Lower lobe of right lung (tissue), 2 donors: ENCODE measurements at regions not wholly inside any gene's neighbourhood (a gene's known extent, or its start where the extent isn't known, plus 50 kb on each side); places are given as distances from the start of the nearest gene placed in this dataset.
A peak's percentile ranks its signal among the peaks of the same experiment; 100 is the strongest.

Experiments used
- ATAC-seq, 2 donors: fragments of 200-7000 bp; cut with Tn5 transposase; one replicate each; pipeline ENCODE4 v1.9.1; 2020 to 2022; ENCODE audit warnings: mild to moderate bottlenecking in 2 of 2, moderate library complexity in 2 of 2
- DNase-seq: peaks from one replicate; pipeline ENCODE4 v3.0.0-alpha.2; 2020
- H3K27ac ChIP-seq: fragments of 200-600 bp; one replicate; pipeline ENCODE4 v1.8.0; 2022
- H3K27me3 ChIP-seq: fragments of 200-600 bp; one replicate; pipeline ENCODE4 v1.8.0; 2022; ENCODE audit warnings: low read depth
- H3K36me3 ChIP-seq: fragments of 200-600 bp; one replicate; pipeline ENCODE4 v1.8.0; 2022; ENCODE audit warnings: mild to moderate bottlenecking
- H3K4me1 ChIP-seq: fragments of 200-600 bp; one replicate; pipeline ENCODE4 v1.8.0; 2022
- H3K4me3 ChIP-seq: fragments of 200-600 bp; one replicate; pipeline ENCODE4 v1.8.0; 2022; ENCODE audit warnings: mild to moderate bottlenecking
- H3K9me3 ChIP-seq: fragments of 200-600 bp; one replicate; pipeline ENCODE4 v1.8.0; 2022
- intact Hi-C: fragments of 100-400 bp; cut with DNase I; formaldehyde crosslinking; loops from one replicate; pipeline ENCODE4 v1.11.0; 2022
- TF ChIP-seq, protein P1 (sequence below): fragments of 200-600 bp; IDR thresholded peaks from one replicate; pipeline ENCODE4 v1.8.0; 2022; ENCODE audit warnings: antibody characterized with exemption, mild to moderate bottlenecking
- donor health status: DM: no; HTN: yes; CAD: no; lungs with severe emphysema.

DNA sequence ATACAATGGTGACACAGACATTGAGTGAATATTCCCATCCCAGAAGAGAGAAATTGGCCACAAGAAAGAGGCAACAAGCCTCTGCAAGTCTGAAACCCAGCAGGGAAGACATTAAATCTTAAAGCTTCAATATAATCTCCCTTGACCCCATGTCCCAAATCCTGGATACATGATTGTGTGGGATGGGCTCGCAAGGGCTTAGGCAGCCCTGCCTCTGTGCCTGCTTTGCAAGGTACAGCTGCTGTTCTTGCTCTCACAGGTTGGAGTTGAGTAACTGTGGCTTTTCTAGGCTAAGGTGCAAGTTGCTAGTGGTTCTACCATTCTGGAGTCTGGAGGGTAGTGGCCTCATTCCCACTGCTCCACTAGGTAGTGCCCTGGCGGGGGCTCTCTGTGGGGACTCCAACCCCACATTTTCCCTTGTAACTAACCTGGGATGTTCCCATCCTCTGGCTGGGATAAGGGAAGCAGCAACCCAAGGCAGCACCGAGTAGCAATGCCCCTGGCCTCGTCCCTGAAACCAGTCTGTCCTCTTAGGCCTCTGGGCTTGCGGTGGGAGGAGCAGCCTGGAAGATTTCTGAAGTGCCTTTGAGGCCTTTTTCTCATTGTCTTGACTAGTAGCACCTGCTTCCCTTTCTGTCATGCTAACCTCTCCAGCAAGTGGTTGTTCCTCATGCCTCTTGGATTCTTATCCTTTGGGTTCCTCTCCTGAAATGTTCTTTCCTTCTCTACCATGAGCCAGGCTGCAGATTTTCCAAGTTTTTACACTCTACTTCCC lies 90.0 kb downstream of the FAM174B start:
- TF ChIP-seq, protein P1, sequence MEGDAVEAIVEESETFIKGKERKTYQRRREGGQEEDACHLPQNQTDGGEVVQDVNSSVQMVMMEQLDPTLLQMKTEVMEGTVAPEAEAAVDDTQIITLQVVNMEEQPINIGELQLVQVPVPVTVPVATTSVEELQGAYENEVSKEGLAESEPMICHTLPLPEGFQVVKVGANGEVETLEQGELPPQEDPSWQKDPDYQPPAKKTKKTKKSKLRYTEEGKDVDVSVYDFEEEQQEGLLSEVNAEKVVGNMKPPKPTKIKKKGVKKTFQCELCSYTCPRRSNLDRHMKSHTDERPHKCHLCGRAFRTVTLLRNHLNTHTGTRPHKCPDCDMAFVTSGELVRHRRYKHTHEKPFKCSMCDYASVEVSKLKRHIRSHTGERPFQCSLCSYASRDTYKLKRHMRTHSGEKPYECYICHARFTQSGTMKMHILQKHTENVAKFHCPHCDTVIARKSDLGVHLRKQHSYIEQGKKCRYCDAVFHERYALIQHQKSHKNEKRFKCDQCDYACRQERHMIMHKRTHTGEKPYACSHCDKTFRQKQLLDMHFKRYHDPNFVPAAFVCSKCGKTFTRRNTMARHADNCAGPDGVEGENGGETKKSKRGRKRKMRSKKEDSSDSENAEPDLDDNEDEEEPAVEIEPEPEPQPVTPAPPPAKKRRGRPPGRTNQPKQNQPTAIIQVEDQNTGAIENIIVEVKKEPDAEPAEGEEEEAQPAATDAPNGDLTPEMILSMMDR, result no peak
- ATAC-seq (no peak), DNase-seq (no peak)
- no peaks in the 10 kb centered on the region for H3K4me1 ChIP-seq
- H3K9me3 ChIP-seq, result no peaks in the 10 kb centered on the region
- no peak overlapping the region for H3K4me3 ChIP-seq
- no peaks in the 10 kb centered on the region for H3K36me3 ChIP-seq
- intact Hi-C loops, result no loop called here
- H3K27ac ChIP-seq, result no peak overlapping the region
- no peaks in the 10 kb centered on the region for H3K27me3 ChIP-seq

DNA sequence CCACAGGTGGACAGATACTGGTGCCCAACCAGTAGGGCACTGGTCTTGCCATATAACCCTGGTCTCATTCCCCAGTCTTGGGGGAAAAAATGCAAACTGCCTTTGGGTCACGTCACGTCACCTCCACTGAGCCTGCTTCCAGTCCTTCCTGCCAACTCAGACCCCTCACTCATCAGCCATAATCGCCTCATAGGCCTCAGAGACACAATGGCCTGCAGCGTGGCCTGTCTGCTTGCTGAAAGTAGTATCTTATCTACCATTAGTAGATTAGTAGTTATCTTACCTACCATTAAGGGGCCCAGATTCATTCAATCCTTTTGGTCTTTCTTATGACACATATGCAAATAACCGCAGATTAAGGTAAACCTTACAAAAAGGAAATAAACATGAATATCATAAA lies 93.8 kb downstream of the FAM174B start:
- TF ChIP-seq, protein P1, result no peak
- H3K27me3 ChIP-seq, result no peaks in the 10 kb centered on the region
- H3K36me3 ChIP-seq, result no peaks in the 10 kb centered on the region
- H3K27ac ChIP-seq, result no peak overlapping the region
- H3K9me3 ChIP-seq, result no peaks in the 10 kb centered on the region
- intact Hi-C loops, result no loop called here
- DNase-seq, result no peak
- ATAC-seq, result no peak
- H3K4me3 ChIP-seq, result no peak overlapping the region
- no peaks in the 10 kb centered on the region for H3K4me1 ChIP-seq

DNA sequence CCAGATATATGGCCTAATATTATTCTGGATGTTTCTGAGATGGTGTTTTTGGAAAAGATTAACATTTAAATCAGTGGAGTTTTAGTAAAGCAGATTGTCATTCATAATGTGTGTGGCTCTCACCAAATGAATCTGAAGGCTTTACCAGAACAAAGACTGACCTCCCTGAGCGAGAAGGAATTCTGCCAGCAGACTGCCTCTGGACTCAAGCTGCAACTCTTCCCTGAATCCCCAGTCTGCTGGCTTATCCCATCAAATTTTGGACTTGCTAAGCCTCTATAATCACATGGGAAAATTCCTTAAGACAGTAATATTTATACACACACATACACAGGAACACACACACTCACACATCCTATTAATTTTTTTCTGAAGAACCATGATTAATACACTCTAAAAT lies 102.3 kb downstream of the FAM174B start:
- TF ChIP-seq, protein P1, result no peak
- Histone ChIP-seq H3K27me3 (no peaks in the 10 kb centered on the region), H3K27ac (no peak overlapping the region), H3K36me3 (no peaks in the 10 kb centered on the region), H3K4me1 (no peaks in the 10 kb centered on the region), H3K4me3 (no peak overlapping the region), H3K9me3 (no peaks in the 10 kb centered on the region)
- ATAC-seq (no peak), DNase-seq (no peak)
- intact Hi-C loops, result no loop called here

DNA sequence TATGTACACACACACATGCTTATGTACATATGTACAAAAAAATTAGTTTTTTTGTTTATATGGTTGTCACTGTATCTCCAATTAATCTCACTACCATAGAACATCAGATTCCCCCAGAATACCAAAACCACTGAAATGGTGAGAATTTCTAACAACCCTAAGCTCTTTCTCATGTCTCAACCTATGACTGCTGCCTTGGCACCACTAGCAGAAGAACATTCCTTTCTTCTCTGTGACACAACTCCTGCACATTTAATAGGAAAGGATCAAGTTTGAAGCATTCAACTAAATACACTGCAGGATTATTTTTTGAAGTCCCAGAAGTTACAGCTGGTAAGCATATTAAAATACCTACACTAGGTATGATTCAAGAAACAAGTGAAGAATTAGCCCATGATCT lies 109.6 kb downstream of the FAM174B start:
- no peak for DNase-seq
- Histone ChIP-seq H3K27me3 (no peaks in the 10 kb centered on the region), H3K9me3 (no peaks in the 10 kb centered on the region), H3K27ac (no peak overlapping the region), H3K4me3 (no peak overlapping the region), H3K4me1 (no peaks in the 10 kb centered on the region), H3K36me3 (no peaks in the 10 kb centered on the region)
- ATAC-seq, result no peak
- intact Hi-C loops, result no loop called here
- TF ChIP-seq, protein P1, result no peak

DNA sequence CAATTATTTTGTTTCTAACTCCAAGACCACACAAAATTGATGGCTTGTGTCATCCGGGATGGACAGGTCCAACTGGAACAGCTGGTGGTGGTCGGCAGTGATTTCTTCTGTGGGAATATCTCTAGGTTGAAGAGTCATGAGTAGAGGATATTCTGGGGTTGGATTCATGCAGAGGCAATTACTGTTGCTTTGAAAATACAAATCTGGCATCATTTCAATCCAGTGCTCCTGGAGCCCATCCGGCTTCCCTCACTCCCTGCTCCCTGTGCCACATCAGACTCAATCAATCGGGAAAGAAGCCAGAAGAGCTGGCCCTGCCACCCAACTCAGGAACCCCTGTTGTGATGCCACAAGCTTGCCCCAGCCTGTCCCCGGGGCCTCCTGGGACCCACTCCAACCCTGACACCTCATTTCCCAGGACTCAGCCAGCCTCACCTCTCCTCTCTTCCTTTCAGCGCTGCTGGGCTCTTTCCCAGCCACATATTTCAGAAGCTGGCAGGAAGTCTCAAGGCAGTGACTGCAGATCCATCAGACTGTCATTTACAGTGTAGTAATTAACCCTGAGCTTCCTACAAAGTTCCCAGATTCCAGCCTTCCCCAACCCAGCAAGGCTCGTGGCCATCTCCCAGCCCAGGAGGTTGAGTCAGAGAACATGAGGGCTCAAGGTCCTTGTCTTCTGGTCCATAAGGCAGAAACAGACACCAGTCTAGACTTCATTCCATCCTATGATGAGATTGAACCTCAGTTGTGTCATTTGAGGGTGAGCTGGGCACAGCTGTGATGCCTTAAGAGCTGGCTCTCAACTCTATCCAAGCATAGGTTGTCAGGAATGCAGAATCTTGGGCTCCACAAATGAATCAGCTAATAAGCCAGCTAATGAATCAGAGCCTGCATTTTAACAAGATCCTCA lies 114.0 kb downstream of the FAM174B start:
- H3K36me3 ChIP-seq, result no peaks in the 10 kb centered on the region
- peak in 1 of 2 donors; percentile 39 for ATAC-seq
- DNase-seq, result no peak
- H3K27me3 ChIP-seq, result no peaks in the 10 kb centered on the region
- no peaks in the 10 kb centered on the region for H3K9me3 ChIP-seq
- H3K4me1 ChIP-seq, result no peaks in the 10 kb centered on the region
- no peak overlapping the region for H3K4me3 ChIP-seq
- intact Hi-C loops, result no loop called here
- H3K27ac ChIP-seq, result no peak overlapping the region
- TF ChIP-seq, protein P1, result no peak
